Endodermal cell (in vitro differentiated cells): ENCODE measurements at regions not wholly inside any gene's neighbourhood (a gene's known extent, or its start where the extent isn't known, plus 50 kb on each side); places are given as distances from the start of the nearest gene placed in this dataset.

ENCODE experiments used
- DNase-seq: peaks from one replicate; pipeline ENCODE4 v3.0.0-alpha.2; 2017
- H3K27ac ChIP-seq: 2 replicates; pipeline ENCODE4 v1.5.1; 2013; ENCODE audit warnings: mild to moderate bottlenecking, low read depth, low read length, moderate library complexity
- H3K27me3 ChIP-seq: 2 replicates; pipeline ENCODE4 v1.6.1; 2013; ENCODE audit warnings: mild to moderate bottlenecking, low read length, moderate library complexity; ENCODE audit not compliant: insufficient read depth, control insufficient read depth, poor library complexity, severe bottlenecking
- H3K36me3 ChIP-seq: 2 replicates; pipeline ENCODE4 v1.7.0; 2013; ENCODE audit warnings: mild to moderate bottlenecking, low read length, moderate library complexity; ENCODE audit not compliant: control insufficient read depth, insufficient read depth
- H3K4me1 ChIP-seq: one replicate; pipeline ENCODE4 v1.7.0; 2013; ENCODE audit warnings: low read length; ENCODE audit not compliant: control insufficient read depth, insufficient read depth
- H3K4me3 ChIP-seq: 2 replicates; pipeline ENCODE4 v1.5.1; 2013; ENCODE audit warnings: mild to moderate bottlenecking, low read length, moderate library complexity
- H3K9ac ChIP-seq: 2 replicates; pipeline ENCODE4 v1.6.1; 2013; ENCODE audit warnings: mild to moderate bottlenecking, low read length, moderate library complexity; ENCODE audit not compliant: poor library complexity, severe bottlenecking; ENCODE audit errors: extremely low read depth
- H3K9me3 ChIP-seq: 2 replicates; pipeline ENCODE4 v1.6.1; 2013; ENCODE audit warnings: mild to moderate bottlenecking, low read length, moderate library complexity; ENCODE audit not compliant: control insufficient read depth
- H3K27ac Mint-ChIP-seq: 2 replicates; pipeline ENCODE4 v1.8.0; 2020; ENCODE audit warnings: mixed read lengths
- H3K27me3 Mint-ChIP-seq: 2 replicates; pipeline ENCODE4 v1.8.0; 2021; ENCODE audit warnings: mild to moderate bottlenecking, mixed read lengths; ENCODE audit not compliant: insufficient read depth
- H3K36me3 Mint-ChIP-seq: 2 replicates; pipeline ENCODE4 v1.8.0; 2020; ENCODE audit warnings: low read depth, mixed read lengths
- H3K4me1 Mint-ChIP-seq: 2 replicates; pipeline ENCODE4 v1.8.0; 2020; ENCODE audit warnings: mixed read lengths
- H3K4me3 Mint-ChIP-seq: 2 replicates; pipeline ENCODE4 v1.8.0; 2020; ENCODE audit warnings: mild to moderate bottlenecking, moderate library complexity, mixed read lengths
- H3K9me3 Mint-ChIP-seq: 2 replicates; pipeline ENCODE4 v1.8.0; 2020; ENCODE audit warnings: mild to moderate bottlenecking, mixed read lengths
- CTCF ChIP-seq: fragments of 200-600 bp; sonication (generic); conservative IDR thresholded peaks from 2 replicates; pipeline ENCODE4 v1.5.0; 2021; ENCODE audit warnings: antibody characterized with exemption, mild to moderate bottlenecking
- WGBS, 2 experiments: methylation state at CpG; one replicate each; pipeline versions ENCODE4 v1.1.5 to v1.1.7; 2013; ENCODE audit warnings: missing lambda C conversion rate in 2 of 2, mixed read lengths in 1 of 2; ENCODE audit not compliant: insufficient coverage in 1 of 2, insufficient read length in 1 of 2; 5-methylcytosine and 5-hydroxymethylcytosine counted together

GRCh38 chr9:126125177-126125576 is 201.5 kb upstream of the MVB12B start:
- 92 to 95% methylated on average over 3 to 6 of the region's 8 CpGs for WGBS, 2 experiments
- no peaks in the 10 kb centered on the region for H3K9me3 Mint-ChIP-seq
- no peaks in the 10 kb centered on the region for H3K36me3 ChIP-seq
- no peaks in the 10 kb centered on the region for H3K4me1 Mint-ChIP-seq
- no peak overlapping the region for H3K4me3 ChIP-seq
- H3K9ac ChIP-seq = no peak overlapping the region
- peak; percentile 7 for DNase-seq
- no peak for TF ChIP-seq CTCF
- H3K9me3 ChIP-seq = no peaks in the 10 kb centered on the region
- no peaks in the 10 kb centered on the region for H3K4me1 ChIP-seq
- no peak overlapping the region for H3K4me3 Mint-ChIP-seq
- H3K36me3 Mint-ChIP-seq = no peaks in the 10 kb centered on the region
- peaks cover 91% of the 10 kb centered on the region for H3K27me3 ChIP-seq
- peaks cover 59% of the 10 kb centered on the region for H3K27me3 Mint-ChIP-seq
- H3K27ac Mint-ChIP-seq = no peak overlapping the region
- H3K27ac ChIP-seq = no peak overlapping the region

- H3K9ac ChIP-seq = no peak overlapping the region
- Mint-ChIP-seq H3K36me3 (no peaks in the 10 kb centered on the region), H3K4me3 (no peak overlapping the region), H3K27ac (no peak overlapping the region), H3K9me3 (no peaks in the 10 kb centered on the region), H3K27me3 (peaks cover 55% of the 10 kb centered on the region), H3K4me1 (no peaks in the 10 kb centered on the region)
- no peaks in the 10 kb centered on the region for H3K4me1 ChIP-seq
- H3K27ac ChIP-seq = no peak overlapping the region
- H3K36me3 ChIP-seq = no peaks in the 10 kb centered on the region
- H3K9me3 ChIP-seq = no peaks in the 10 kb centered on the region
- TF ChIP-seq CTCF = no peak
- peaks cover 91% of the 10 kb centered on the region for H3K27me3 ChIP-seq
- peak; percentile 21 for DNase-seq
- H3K4me3 ChIP-seq = no peak overlapping the region
- WGBS, 2 experiments = 90 to 92% methylated on average over 5 to 6 of the region's 6 CpGs
Measured at GRCh38 chr9:126125577-126125976, 201.1 kb upstream of the MVB12B start.

- Histone ChIP-seq H3K4me1 (no peaks in the 10 kb centered on the region), H3K4me3 (no peak overlapping the region), H3K9me3 (no peaks in the 10 kb centered on the region), H3K27me3 (peaks cover 91% of the 10 kb centered on the region), H3K27ac (no peak overlapping the region), H3K36me3 (no peaks in the 10 kb centered on the region), H3K9ac (no peak overlapping the region)
- Mint-ChIP-seq H3K4me1 (no peaks in the 10 kb centered on the region), H3K27ac (no peak overlapping the region), H3K4me3 (no peak overlapping the region), H3K36me3 (no peaks in the 10 kb centered on the region), H3K9me3 (no peaks in the 10 kb centered on the region), H3K27me3 (peaks cover 58% of the 10 kb centered on the region)
- DNase-seq = peak; percentile 24
- 63 to 88% methylated on average over 2 to 4 of the region's 4 CpGs for WGBS, 2 experiments
- no peak for TF ChIP-seq CTCF
Measured at GRCh38 chr9:126125992-126126409, 200.6 kb upstream of the MVB12B start.
